ENCODE measurements at regions not wholly inside any gene's neighbourhood (a gene's known extent, or its start where the extent isn't known, plus 50 kb on each side); places are given as distances from the start of the nearest gene placed in this dataset.

- CTCF ChIA-PET = interaction anchor here (0.6 to 2.3 kb wide), 28 partner anchors 8 to 549 kb away, joined by 3 to 19 read pairs (median 4); no protein-coding TSS in a partner anchor
- Histone ChIP-seq H3K9me3 (ENCODE audit: control insufficient read depth, insufficient read depth, low read length) (no peaks in the 10 kb centered on the region), H3K27me3 (ENCODE audit: control insufficient read depth, insufficient read depth, low read length) (peaks cover 25% of the 10 kb centered on the region), H3K27ac (ENCODE audit: low read depth, low read length) (no peak overlapping the region), H3K4me3 (ENCODE audit: low read depth, low read length) (no peak overlapping the region)
- POLR2A ChIA-PET = no interaction called here
- no peak for DNase-seq (ENCODE audit: low read depth, low spot score)
- no peak for TF ChIP-seq CTCF (IDR thresholded peaks at IDR 0.05; ENCODE audit: low read depth, low read length)
Observed at GRCh38 chr9:121550041-121550440, 50.4 kb upstream of the GGTA1 start.

- ChIA-PET CTCF (interaction anchor here (0.6 to 2.3 kb wide), 34 partner anchors 9 to 1871 kb away, joined by 3 to 19 read pairs (median 4); no protein-coding TSS in a partner anchor), POLR2A (no interaction called here)
- H3K27ac ChIP-seq (ENCODE audit: low read depth, low read length) = no peak overlapping the region
- peak overlapping the region; percentile 53 for H3K4me3 ChIP-seq (ENCODE audit: low read depth, low read length)
- DNase-seq (ENCODE audit: low read depth, low spot score) = no peak
- peaks cover 25% of the 10 kb centered on the region for H3K27me3 ChIP-seq (ENCODE audit: control insufficient read depth, insufficient read depth, low read length)
- peak; percentile 85 for TF ChIP-seq CTCF (IDR thresholded peaks at IDR 0.05; ENCODE audit: low read depth, low read length)
- no peaks in the 10 kb centered on the region for H3K9me3 ChIP-seq (ENCODE audit: control insufficient read depth, insufficient read depth, low read length)
Observed at GRCh38 chr9:121550569-121551512, 51.2 kb upstream of the GGTA1 start.

- H3K4me3 ChIP-seq (ENCODE audit: low read depth, low read length) = no peak overlapping the region
- H3K27ac ChIP-seq (ENCODE audit: low read depth, low read length) = no peak overlapping the region
- no peaks in the 10 kb centered on the region for H3K9me3 ChIP-seq (ENCODE audit: control insufficient read depth, insufficient read depth, low read length)
- H3K27me3 ChIP-seq (ENCODE audit: control insufficient read depth, insufficient read depth, low read length) = peaks cover 25% of the 10 kb centered on the region
- POLR2A ChIA-PET = no interaction called here
- DNase-seq (ENCODE audit: low read depth, low spot score) = no peak
- CTCF ChIA-PET = interaction anchor here (0.7 kb wide), 1 partner anchor 536 kb away, joined by 3 read pairs; no protein-coding TSS in a partner anchor
- TF ChIP-seq CTCF (IDR thresholded peaks at IDR 0.05; ENCODE audit: low read depth, low read length) = no peak
Observed at GRCh38 chr9:121551985-121552753, 52.5 kb upstream of the GGTA1 start.

- H3K27me3 ChIP-seq (ENCODE audit: control insufficient read depth, insufficient read depth, low read length) = peaks cover 20% of the 10 kb centered on the region
- POLR2A ChIA-PET = interaction anchor here (1.6 to 2.0 kb wide), 2 partner anchors 10 to 43 kb away, joined by 4 to 9 read pairs; no protein-coding TSS in a partner anchor
- H3K4me3 ChIP-seq (ENCODE audit: low read depth, low read length) = no peak overlapping the region
- TF ChIP-seq CTCF (IDR thresholded peaks at IDR 0.05; ENCODE audit: low read depth, low read length) = no peak
- no peak overlapping the region for H3K27ac ChIP-seq (ENCODE audit: low read depth, low read length)
- no peak for DNase-seq (ENCODE audit: low read depth, low spot score)
- H3K9me3 ChIP-seq (ENCODE audit: control insufficient read depth, insufficient read depth, low read length) = no peaks in the 10 kb centered on the region; the same call in 1 of the 2 replicates
- CTCF ChIA-PET = interaction anchor here (0.6 to 2.6 kb wide), 9 partner anchors 9 to 569 kb away, joined by 3 to 17 read pairs (median 3); no protein-coding TSS in a partner anchor
Observed at GRCh38 chr9:121556082-121556481, 56.4 kb upstream of the GGTA1 start.
